ENCODE measurements at regions not wholly inside any gene's neighbourhood (a gene's known extent, or its start where the extent isn't known, plus 50 kb on each side); places are given as distances from the start of the nearest gene placed in this dataset.

DNA sequence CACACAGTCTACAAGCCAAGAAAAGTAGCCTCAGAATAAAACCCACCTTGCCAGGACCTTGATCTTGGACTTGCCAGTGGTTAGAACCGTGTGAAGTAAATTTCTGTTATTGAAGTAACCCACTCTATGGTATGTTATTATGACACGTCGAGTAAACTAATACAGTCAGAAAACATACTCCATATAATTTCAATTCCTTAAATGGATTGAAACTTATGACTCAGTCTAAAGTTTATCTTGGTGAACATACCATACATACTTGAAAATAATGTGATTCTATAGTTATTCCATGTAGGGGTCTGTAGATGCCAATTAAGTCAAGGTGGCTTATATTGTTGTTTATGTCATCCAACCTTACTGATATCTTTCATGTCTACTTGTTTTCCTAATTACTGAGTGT is 950.7 kb downstream of the TLE4 start:
- no peak overlapping the region for H3K9ac ChIP-seq (ENCODE audit: low read depth, low read length, poor library complexity, severe bottlenecking)
- H3K4me2 ChIP-seq (ENCODE audit: low read depth, low read length, poor library complexity, severe bottlenecking), result no peak overlapping the region
- H3K9me2 ChIP-seq (replicated peaks; ENCODE audit: low read depth, low read length), result no peaks in the 10 kb centered on the region
- no peak overlapping the region for H3K4me3 ChIP-seq (ENCODE audit: low read length, poor library complexity, severe bottlenecking)
- no peak overlapping the region for H2AFZ ChIP-seq (ENCODE audit: low read length)
- H3K9me3 ChIP-seq (ENCODE audit: insufficient read depth, low read depth, low read length), result no peaks in the 10 kb centered on the region
- H3F3A ChIP-seq (ENCODE audit: low read depth), result no peaks in the 10 kb centered on the region
- no peaks in the 10 kb centered on the region for H3K36me3 ChIP-seq (ENCODE audit: insufficient read depth, low read length)
- no peaks in the 10 kb centered on the region for H3K79me2 ChIP-seq (ENCODE audit: insufficient read depth, low read length)
- TF ChIP-seq EZH2phosphoT487 (IDR thresholded peaks at IDR 0.05; ENCODE audit: borderline replicate concordance), result no peak
- TF ChIP-seq, protein P1, sequence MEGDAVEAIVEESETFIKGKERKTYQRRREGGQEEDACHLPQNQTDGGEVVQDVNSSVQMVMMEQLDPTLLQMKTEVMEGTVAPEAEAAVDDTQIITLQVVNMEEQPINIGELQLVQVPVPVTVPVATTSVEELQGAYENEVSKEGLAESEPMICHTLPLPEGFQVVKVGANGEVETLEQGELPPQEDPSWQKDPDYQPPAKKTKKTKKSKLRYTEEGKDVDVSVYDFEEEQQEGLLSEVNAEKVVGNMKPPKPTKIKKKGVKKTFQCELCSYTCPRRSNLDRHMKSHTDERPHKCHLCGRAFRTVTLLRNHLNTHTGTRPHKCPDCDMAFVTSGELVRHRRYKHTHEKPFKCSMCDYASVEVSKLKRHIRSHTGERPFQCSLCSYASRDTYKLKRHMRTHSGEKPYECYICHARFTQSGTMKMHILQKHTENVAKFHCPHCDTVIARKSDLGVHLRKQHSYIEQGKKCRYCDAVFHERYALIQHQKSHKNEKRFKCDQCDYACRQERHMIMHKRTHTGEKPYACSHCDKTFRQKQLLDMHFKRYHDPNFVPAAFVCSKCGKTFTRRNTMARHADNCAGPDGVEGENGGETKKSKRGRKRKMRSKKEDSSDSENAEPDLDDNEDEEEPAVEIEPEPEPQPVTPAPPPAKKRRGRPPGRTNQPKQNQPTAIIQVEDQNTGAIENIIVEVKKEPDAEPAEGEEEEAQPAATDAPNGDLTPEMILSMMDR (conservative IDR thresholded peaks at IDR 0.05; ENCODE audit: low read length), result no peak
- no peaks in the 10 kb centered on the region for H3K4me1 ChIP-seq (ENCODE audit: insufficient read depth, low read length, poor library complexity, severe bottlenecking)
- no peaks in the 10 kb centered on the region for H4K20me1 ChIP-seq (ENCODE audit: insufficient read depth, low read length, poor library complexity, severe bottlenecking)
- no peaks in the 10 kb centered on the region for H3K27me3 ChIP-seq (ENCODE audit: insufficient read depth, low read length, poor library complexity, severe bottlenecking)

DNA sequence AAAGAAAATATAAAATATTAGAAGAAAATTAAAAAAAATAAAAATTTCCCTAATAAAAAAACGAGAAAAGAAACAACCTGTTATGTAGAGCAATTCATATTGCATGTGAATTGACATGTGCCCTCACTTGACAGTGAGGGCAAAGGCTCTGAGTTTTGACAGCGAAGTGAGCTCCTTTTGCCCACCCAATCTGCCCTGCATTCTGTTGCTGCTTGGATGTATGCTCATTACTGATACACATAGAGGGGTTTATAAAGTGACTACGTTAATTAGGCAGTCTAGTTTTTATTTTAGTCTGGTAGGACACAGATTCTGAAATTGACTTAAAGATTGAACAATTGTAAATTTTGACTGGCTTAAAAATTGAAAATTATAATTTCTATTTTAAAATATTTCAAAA is 949.4 kb downstream of the TLE4 start:
- H3K9me2 ChIP-seq (replicated peaks; ENCODE audit: low read depth, low read length), result no peaks in the 10 kb centered on the region

DNA sequence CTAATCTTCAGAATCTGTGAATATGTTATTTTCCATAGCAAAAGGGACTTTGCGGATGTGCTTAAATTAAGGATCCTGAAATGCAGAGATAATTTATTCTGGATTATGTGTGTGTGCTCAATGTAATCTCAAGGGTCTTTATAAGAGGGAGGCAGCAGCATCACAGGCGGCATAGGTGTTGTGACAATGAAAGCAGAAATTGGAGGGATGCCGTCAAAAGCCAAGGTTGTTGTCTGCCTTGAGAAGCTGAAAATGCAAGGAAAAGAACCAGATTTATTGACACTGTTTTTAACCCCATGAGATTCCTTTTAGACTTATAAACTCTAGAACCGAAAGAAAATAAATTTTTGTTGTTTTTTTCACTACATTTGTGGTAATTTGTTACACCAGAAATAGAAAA is 948.5 kb downstream of the TLE4 start:
- no peak overlapping the region for H3K4me2 ChIP-seq (ENCODE audit: low read depth, low read length, poor library complexity, severe bottlenecking)
- no peaks in the 10 kb centered on the region for H3K79me2 ChIP-seq (ENCODE audit: insufficient read depth, low read length)
- no peaks in the 10 kb centered on the region for H4K20me1 ChIP-seq (ENCODE audit: insufficient read depth, low read length, poor library complexity, severe bottlenecking)
- no peaks in the 10 kb centered on the region for H3K4me1 ChIP-seq (ENCODE audit: insufficient read depth, low read length, poor library complexity, severe bottlenecking)
- no peaks in the 10 kb centered on the region for H3K9me3 ChIP-seq (ENCODE audit: insufficient read depth, low read depth, low read length)
- H3K36me3 ChIP-seq (ENCODE audit: insufficient read depth, low read length), result no peaks in the 10 kb centered on the region
- no peaks in the 10 kb centered on the region for H3K9me2 ChIP-seq (replicated peaks; ENCODE audit: low read depth, low read length)
- TF ChIP-seq EZH2phosphoT487 (IDR thresholded peaks at IDR 0.05; ENCODE audit: borderline replicate concordance), result no peak
- TF ChIP-seq, protein P1 (conservative IDR thresholded peaks at IDR 0.05; ENCODE audit: low read length), result no peak
- no peak overlapping the region for H2AFZ ChIP-seq (ENCODE audit: low read length)
- no peak overlapping the region for H3K9ac ChIP-seq (ENCODE audit: low read depth, low read length, poor library complexity, severe bottlenecking)
- H3F3A ChIP-seq (ENCODE audit: low read depth), result no peaks in the 10 kb centered on the region
- no peak overlapping the region for H3K4me3 ChIP-seq (ENCODE audit: low read length, poor library complexity, severe bottlenecking)
- H3K27me3 ChIP-seq (ENCODE audit: insufficient read depth, low read length, poor library complexity, severe bottlenecking), result no peaks in the 10 kb centered on the region

More for the DNA sequence above, 949.4 kb downstream of the TLE4 start:
- Histone ChIP-seq H3K27me3 (ENCODE audit: insufficient read depth, low read length, poor library complexity, severe bottlenecking) (no peaks in the 10 kb centered on the region), H3K9me3 (ENCODE audit: insufficient read depth, low read depth, low read length) (no peaks in the 10 kb centered on the region), H3K9ac (ENCODE audit: low read depth, low read length, poor library complexity, severe bottlenecking) (no peak overlapping the region), H3K79me2 (ENCODE audit: insufficient read depth, low read length) (no peaks in the 10 kb centered on the region), H3K4me3 (ENCODE audit: low read length, poor library complexity, severe bottlenecking) (no peak overlapping the region), H3K4me2 (ENCODE audit: low read depth, low read length, poor library complexity, severe bottlenecking) (no peak overlapping the region), H2AFZ (ENCODE audit: low read length) (no peak overlapping the region), H4K20me1 (ENCODE audit: insufficient read depth, low read length, poor library complexity, severe bottlenecking) (no peaks in the 10 kb centered on the region), H3F3A (ENCODE audit: low read depth) (no peaks in the 10 kb centered on the region), H3K4me1 (ENCODE audit: insufficient read depth, low read length, poor library complexity, severe bottlenecking) (no peaks in the 10 kb centered on the region), H3K36me3 (ENCODE audit: insufficient read depth, low read length) (no peaks in the 10 kb centered on the region)
- no peak for TF ChIP-seq EZH2phosphoT487 (IDR thresholded peaks at IDR 0.05; ENCODE audit: borderline replicate concordance)
- TF ChIP-seq, protein P1 (conservative IDR thresholded peaks at IDR 0.05; ENCODE audit: low read length), result no peak

All from Loucy (cell line).